GM21717 (cell line): ENCODE measurements at regions not wholly inside any gene's neighbourhood (a gene's known extent, or its start where the extent isn't known, plus 50 kb on each side); places are given as distances from the start of the nearest gene placed in this dataset.
A peak's percentile ranks its signal among the peaks of the same experiment; 100 is the strongest.
"Not testable (repeated sequence)": the region's sequence is repeated elsewhere in the genome, so short reads cannot be mapped to it uniquely, and the experiment has no call there.

Experiments
- ATAC-seq: cut with Tn5 transposase; IDR thresholded peaks from one replicate; pipeline ENCODE4 v1.9.1; 2021; ENCODE audit warnings: mild to moderate bottlenecking, moderate library complexity; ENCODE audit not compliant: unreplicated experiment

DNA sequence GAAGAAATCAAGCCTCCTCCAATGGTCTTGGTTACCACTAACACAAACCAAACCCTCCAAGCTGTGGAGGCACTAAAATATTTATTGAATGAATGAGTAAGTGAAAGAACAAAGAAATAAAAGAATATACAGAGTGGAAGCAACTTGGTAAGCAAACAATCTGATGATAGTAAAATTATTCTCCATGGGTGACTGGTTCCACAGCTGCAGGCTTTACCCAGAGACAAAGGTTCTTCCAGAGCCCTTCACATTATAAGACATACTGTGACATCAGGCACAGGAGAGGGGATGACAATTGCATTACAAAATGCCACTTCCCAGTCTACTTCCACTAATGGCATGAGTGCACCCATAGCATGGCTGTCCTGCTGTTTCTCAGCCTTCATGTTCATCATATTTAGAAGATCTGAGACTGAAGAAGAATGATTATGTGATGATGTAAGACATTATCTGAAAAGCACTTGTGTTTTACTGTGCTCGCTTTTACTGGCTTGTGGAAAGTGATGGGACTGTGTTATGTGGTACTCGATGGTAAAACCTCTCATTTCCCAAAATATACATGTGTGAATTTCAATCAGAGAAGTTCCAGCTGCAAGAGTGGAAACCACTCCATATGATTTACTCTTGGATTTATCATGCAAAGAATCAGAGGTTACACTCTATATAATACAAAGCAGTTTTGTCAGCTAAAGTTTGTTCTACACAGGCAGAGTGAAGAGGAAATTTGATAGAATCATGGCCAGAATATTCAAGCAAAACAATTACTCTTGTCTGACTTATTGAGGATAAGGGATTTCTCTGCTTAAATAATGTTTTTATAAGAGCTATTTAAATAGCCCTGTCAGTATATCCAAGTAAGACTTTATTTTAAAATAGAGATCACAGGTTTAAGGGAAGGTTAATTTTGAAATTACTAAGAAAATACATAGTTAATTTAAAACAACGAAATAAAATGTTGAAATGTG lies 220.2 kb upstream of the NBEA start:
- no peak for ATAC-seq

DNA sequence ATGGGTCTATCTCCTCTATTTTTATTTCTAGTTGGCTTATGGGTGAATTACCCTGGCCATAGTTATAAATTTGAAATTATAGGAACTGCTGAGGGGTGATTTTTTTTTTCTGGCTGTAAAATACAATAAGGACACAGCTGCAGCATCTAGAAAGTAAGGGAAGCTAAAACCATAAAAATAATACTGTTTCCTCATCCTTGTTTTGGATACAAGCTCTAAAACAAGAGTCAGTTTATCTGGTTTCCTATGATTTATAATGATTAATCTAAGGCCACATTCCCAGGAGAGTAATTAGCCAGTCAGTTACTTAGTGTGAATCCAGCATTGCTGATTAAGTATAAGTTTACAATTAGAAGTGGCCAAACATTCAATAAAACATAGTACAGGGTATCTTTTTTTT lies 219.1 kb upstream of the NBEA start:
- no peak for ATAC-seq

DNA sequence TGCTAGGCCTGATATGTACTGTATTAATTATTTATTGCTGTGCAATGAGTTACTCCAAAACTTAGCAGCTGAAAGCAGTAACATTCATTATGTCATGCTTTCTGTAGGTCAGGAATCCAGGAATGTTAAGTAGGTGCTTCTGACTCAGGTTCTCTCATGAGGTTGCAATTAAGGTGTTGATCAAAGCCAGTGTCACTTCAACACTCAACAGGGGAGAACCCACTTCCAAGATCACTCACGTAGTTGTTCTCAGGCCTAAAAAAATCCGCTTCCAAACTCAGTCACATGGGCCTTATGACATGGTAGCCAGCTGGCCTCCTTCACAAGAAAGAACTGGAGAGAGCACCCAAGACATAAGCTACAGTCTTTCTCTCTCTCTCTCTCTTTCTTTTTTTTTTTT lies 211.1 kb upstream of the NBEA start:
- ATAC-seq, result no peak

DNA sequence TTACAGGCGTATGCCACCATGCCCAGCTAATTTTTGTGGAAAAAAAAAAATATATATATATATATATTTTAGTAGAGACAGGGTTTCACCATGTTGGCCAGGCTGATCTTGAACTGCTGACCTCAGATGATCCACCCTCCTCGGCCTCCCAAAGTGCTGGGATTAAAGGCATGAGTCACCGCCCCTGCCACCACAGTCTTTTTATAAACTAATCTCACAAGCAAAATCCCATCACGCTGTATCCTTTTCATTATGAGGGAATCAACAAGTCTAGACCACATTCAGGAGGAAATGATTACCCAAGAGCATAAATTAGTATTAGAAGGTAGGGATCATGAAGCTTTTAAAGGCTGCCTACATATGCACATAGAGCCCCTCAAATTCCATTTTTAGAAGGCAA lies 210.6 kb upstream of the NBEA start:
- no peak for ATAC-seq

DNA sequence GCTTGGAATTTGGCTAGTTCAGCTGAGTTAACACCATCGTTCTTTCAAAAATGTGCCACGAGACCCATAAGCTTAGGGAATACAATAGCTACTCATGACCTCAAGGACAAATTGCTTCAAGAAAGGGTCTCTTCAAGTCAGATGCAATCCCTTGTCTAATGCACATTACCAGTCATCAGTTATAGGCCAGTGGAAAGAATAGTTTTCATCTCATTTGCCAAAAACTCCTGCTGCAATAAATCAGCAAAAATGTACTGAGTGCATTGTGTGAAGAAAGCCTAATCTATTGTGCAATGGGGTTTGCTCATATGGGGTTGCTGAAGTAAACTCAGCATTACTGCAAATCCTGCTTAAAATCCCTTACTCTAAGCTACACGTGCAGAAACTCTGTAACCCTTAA lies 208.3 kb upstream of the NBEA start:
- ATAC-seq, result no peak

DNA sequence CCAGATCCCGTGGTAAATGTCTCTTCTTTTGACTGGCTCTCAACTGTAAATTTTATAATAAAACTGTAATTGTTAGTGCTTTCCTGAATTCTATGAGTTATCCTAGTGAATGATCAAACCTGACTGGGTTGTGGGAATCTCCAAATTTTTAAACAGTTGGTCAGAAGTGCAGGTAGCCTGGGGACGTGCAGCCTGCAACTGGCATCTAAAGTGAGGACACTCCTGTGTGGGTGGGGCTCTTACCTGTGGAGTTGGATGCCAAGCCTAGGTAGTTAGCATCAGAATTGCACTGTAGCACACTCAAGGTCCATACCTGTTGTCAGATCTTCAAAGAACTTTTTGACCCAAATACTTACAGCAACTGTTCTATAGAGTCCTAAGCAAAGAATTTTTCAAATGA lies 207.1 kb upstream of the NBEA start:
- no peak for ATAC-seq

DNA sequence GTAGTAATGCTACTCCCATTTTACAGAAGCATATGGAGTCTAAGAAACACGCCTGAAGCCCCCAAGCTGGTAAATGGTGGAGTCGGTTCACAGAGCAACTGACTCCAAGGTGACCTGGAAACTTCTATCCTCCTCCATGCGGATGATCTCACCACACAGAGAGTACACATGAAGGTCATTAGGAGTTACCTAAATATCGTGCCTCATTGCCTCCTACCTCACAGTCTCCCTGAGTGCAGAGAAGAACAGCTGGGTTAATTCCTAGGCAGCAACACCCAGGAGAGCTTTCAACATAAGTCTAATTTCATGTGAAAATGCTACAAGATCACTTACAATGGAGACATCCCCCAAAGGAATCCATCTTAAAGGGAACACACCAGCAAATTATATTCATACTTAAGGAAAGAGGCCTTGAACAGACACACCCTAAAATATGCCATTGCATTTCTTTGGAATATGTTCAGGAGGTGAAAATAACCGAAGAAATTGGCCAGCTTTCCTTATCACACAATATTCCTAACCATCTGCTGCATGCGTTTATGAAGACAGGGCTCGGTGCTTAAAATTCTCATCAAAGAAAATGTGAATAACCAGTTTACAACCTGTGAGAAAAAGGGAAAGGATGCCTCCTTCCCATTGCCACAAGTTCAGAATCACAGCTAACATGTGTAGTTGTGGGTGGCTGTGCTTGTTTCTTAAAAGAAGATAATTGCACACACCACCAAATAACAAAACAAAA lies 203.6 kb upstream of the NBEA start:
- ATAC-seq, result no peak

DNA sequence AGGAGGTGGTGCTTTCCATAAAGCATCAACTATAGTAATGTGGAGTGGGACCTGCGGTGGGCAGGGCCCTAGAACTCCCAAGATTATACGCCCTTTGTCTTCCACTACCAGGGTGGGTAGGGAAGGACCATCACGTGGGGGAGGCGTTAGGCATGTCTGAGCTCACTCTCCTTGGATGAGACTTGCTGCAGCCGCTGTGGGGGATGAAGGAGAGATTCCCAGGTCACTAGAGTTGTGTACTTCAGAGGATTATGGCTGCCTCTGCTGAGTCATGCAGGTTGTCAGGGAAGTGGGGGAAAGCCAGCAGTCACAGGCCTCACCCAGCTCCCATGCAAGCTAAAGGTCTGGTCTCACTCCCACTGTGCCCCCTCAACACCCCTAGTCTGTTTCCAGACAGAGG lies 195.0 kb upstream of the NBEA start:
- ATAC-seq, result not testable (repeated sequence)

DNA sequence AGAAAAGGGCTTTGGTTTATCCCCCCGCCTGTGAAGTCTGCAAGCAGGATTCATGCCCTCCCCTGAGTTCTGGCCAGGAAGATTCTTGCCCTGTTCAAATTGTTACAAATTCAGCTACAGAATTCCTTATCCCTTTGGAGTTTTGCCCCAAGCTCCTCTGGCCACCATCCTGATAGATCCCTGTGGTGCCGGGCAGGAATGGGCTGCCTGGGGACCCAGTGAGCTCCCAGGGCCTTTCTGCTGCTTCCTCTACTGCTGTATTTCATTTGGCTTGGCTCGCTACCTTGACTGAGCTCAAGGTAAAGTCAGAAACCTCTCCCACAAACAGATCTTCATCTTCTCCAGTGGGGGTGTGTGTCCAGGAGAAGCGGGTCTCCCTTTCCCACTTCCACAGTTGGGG lies 194.6 kb upstream of the NBEA start:
- ATAC-seq, result no peak

DNA sequence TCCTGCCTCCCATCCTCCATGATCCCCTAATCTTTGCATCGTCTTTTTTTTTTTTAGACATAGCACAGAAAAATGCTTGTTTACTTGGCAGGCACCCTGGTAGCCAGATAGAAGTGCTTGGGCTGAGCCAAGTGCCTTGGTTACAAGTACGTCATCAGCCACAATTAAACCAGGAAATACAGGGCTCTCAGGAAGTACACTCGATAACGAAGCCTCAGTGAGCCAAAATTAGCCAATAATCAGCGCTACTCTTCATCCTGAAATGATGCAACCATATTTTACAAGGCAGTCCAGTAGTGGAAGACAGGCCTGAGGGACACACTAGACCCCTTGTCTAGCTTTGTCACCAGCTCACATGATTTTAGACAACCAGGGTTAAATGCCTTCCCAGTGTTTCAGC lies 194.0 kb upstream of the NBEA start:
- no peak for ATAC-seq

DNA sequence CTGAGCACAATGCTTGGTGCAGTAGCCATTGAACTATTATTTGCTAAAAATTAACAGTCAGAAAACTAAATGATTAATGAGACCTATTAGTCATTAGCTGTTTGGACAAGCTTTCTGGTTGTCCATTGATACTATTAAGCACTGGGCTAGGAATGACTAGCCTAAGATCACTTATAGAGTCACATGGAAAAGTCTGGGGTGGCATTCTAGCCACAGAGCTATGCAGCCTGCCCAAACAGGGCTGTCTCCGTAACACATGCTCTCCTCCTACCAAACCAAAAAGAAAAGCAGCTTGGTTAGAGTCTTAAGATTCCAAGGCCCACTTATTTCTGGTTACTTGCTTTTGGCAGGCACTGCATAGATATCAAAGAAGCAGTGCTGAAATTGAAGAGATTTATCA lies 193.5 kb upstream of the NBEA start:
- no peak for ATAC-seq

DNA sequence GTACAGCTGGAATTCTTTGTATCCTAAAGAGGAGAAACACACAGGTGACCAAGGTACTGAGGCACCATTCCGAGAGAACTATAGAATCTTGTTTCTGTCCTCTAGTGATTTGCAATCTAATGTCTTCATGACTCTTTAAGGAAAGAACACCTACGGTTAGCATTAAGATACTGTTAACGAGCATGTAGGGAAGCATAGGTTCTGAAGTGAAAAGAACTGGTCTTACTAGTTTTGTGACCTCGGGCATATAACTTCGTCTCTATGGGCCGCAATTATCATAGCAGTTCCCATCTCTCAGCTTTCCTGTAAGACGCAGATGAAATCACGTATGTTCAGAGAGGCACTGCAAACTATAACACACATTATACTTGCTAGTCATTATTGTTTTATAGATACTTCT lies 193.0 kb upstream of the NBEA start:
- ATAC-seq, result no peak

DNA sequence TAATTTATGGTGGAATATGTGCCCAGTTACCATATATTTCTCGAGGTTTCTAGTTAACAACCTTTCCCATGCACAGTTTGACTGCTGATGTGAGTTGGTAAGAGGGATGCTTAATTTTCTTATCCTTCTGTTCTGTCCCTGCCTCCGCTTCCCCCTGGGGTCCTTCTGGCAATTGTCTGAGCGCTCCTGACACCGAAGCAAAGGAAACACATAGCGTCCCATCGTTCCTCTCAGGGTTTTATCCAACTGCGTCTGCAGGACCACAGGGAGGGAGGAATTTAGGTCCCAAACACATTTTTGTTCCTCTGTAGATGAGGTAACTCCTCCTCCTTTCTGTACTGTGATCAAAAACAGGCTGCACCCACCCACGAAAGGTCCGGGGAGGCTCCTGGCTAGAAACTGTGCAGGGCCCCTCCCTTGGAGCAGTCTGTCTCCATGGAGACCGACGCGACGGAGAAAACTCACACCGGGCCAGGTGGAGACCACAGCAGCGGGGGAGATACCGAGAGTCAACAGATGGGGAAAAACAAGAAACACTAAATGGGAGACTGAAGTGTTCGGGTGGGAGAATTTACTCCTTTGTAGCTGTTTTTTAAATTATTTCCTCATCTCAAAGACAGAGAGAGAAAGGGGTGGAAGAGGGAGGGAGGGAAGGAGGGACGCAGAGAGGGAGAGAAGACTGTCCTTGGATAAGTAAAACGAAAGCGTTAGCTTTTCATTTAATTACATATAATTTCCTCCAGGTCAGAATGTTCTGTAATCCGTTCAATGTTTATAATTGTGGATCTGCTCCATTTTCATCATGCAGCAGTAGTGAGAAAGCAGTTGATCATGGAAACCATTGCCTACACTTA lies 191.8 kb upstream of the NBEA start:
- ATAC-seq, result peak; percentile 56

DNA sequence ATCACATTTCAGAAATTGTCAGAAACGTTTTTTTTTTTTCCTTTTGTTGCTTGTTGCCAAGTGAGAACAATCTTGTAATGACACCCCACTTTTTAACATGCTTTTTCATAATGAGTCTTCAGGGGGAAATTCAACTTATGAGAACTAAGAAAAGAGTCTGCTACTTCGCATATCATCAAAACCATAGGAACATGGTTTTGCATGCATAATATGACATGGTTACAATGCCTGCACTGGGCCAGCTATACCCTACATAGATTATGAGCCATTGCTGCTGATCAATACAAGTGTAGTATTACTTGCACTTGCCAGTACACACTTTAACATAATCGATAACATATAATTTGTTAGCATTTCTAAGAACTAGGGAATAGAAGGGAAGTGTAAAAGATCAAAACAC lies 191.0 kb upstream of the NBEA start:
- no peak for ATAC-seq

DNA sequence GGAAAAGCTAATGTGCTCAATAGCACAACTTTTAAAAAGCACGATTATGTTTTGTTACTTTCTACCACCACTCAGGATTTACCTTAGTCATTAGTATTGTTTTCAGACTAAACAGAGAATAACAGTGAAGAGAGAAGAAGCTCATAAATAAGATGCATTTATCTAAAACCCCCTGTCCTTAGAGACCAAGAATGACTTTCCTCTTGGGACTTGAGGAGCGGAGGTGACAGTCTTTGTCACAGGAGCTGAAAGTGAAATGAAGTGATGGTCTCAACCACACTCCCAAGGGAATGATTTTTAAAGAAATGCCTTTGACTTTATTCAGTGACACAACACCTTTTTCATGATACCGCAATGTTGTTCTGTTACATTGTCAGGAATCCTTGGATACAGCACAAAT lies 190.6 kb upstream of the NBEA start:
- no peak for ATAC-seq

DNA sequence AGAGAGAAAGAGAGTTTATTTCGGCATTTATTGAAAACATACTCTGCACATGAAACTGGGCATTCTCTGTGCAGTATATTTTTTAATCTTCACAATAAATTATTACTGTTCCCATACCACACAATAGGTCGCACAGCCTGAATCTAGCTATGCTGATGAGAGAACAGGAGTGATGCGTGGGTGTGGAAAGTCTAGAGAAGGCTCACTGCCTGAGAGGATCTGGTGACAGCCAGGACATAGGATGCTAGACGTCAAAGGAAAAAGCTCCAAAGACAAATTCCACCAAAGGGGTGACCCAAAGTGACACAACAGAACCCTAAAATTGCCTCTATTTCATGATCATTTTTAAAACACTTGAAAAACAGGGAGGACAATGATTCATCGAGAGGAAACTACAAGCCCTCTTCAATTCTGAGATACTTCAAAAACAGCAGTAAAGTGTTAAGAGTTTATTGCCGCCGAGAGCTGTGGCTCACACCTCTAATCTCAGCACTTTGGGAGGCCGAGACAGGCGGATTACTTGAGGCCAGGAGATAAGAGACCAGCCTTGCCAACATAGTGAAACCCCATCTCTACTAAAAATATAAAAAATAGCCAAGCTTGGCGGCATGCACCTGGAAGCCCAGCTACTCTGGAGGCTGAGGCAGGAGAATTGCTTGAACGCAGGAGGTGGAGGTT lies 189.6 kb upstream of the NBEA start:
- ATAC-seq, result no peak

DNA sequence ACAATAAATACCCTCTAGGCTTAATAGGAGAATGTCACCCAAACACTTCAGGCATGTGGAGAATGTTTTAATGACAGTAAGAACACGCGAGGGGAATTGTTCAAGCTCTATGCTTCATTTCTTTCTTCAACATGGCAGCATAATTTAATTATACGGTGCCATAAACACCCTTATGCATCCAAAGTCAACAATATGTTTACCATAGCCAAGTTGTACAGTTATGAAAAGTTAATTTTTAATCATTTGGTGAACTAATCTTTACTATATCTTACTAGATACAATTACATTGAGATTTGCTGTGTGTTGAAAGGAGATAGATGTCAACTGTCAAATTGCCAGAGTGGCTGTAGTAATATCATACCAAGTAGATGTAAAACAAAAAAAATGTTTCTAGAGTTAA lies 185.9 kb upstream of the NBEA start:
- no peak for ATAC-seq

DNA sequence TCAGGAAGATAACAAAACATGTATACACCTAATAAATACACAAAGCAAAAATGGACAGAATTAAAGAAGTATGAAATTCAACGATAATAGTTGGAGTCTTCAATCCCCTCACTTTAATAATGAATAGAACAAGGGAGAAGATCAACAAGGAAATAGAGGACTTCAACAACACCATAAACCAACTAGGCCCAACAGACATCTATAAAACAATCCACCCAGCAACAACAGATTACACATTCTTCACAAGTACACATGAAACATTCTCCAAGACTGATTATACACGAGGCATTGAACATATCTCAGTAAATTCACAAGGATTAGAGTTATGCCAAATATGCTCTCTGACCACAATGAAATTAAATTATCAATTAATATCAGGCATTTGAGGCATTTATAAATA lies 185.5 kb upstream of the NBEA start:
- no peak for ATAC-seq

DNA sequence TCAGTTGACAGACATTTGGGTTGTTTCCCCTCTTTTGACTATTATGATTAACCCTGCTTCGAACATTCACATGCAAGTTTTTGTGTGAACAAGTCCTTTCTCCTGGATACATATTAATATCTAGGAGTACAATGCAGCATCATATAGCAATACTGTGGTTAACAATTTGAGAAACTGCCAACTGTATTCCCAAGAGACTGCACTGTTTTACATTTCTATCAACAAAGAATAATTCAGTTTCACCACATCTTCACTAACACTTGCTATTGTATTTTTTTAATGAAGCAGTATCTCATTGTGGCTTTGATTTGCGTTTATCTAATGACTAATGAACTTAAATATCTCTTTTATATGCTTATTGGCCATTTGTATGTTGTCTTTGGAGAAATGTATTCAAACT lies 184.6 kb upstream of the NBEA start:
- no peak for ATAC-seq

DNA sequence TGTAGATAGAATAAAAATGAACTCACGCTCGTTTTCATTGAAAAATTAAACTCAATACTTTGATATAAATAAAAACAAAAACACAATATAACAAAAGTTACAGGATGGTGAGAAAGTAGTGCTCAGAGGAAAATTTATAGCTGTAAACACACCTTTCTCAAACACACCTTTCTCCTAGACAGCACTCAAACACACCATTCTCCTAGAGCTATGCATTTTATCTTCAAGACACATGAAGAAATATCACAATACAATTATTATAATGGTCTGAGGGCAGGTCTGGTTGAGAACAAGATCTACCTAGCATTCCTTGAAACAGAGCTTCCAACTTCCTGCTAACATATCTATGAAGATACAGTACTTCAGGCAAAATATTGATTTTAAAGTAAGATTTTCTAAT lies 183.4 kb upstream of the NBEA start:
- no peak for ATAC-seq

DNA sequence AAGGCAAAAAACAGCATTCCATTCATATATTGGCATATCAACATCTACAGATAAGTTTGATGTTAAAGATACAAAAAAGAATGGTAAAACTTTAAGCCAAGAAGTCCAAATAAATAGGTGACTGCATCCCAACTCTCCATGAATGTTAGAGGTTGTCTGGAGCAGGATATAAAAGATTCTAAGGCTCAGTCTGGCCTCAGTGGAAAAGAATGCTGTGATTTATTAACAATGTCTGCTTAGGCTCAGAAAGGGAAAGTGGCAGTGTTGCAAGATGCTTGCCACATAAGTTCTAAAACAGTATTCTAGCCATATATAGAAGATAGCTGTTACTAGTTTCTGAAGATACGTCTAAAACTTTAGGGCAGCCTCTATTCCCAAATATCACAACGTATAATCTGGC lies 179.8 kb upstream of the NBEA start:
- no peak for ATAC-seq
